WTC11 (cell line): ENCODE measurements at regions not wholly inside any gene's neighbourhood (a gene's known extent, or its start where the extent isn't known, plus 50 kb on each side); places are given as distances from the start of the nearest gene placed in this dataset.

Experiments
- CBFB ChIP-seq: sonication (generic); formaldehyde crosslinking; IDR thresholded peaks from 2 replicates; pipeline ENCODE4 v1.8.1; 2022; ENCODE audit warnings: mild to moderate bottlenecking, low read depth, missing genetic modification reagents
- CTCF ChIP-seq: fragments of 200-600 bp; IDR thresholded peaks from 2 replicates; pipeline ENCODE4 v1.8.0; 2022; ENCODE audit warnings: antibody characterized with exemption
- HMGXB4 ChIP-seq: sonication (generic); formaldehyde crosslinking; IDR thresholded peaks from 2 replicates; pipeline ENCODE4 v1.8.1; 2023; ENCODE audit warnings: mild to moderate bottlenecking, moderate library complexity, missing genetic modification reagents
- MAX ChIP-seq: sonication (generic); formaldehyde crosslinking; IDR thresholded peaks from 2 replicates; pipeline ENCODE4 v1.8.0; 2022; ENCODE audit warnings: mild to moderate bottlenecking, missing genetic modification reagents

GRCh38 chr18:4836141-4836540, 360.9 kb downstream of the AKAIN1 start:
- TF ChIP-seq CTCF: no peak
- TF ChIP-seq MAX (CRISPR knock-in tag): no peak
- no peak for TF ChIP-seq CBFB (CRISPR knock-in tag)
- no peak for TF ChIP-seq HMGXB4 (CRISPR knock-in tag)
